Trophoblast cell (in vitro differentiated cells and primary cell): ENCODE measurements at regions not wholly inside any gene's neighbourhood (a gene's known extent, or its start where the extent isn't known, plus 50 kb on each side); places are given as distances from the start of the nearest gene placed in this dataset.

Experiments
- DNase-seq, 2 donors: peaks; one replicate each; pipeline ENCODE4 v3.0.0-alpha.2; 2016
- H2AFZ ChIP-seq: 2 replicates; pipeline ENCODE4 v1.6.1; 2013; ENCODE audit warnings: low read length, moderate library complexity, mild to moderate bottlenecking; ENCODE audit not compliant: insufficient read depth, poor library complexity
- H2AK5ac ChIP-seq: 2 replicates; pipeline ENCODE4 v1.6.1; 2013; ENCODE audit warnings: mild to moderate bottlenecking, low read length
- H2BK120ac ChIP-seq: 2 replicates; pipeline ENCODE4 v1.6.1; 2013; ENCODE audit warnings: low read length, mild to moderate bottlenecking, moderate library complexity; ENCODE audit not compliant: insufficient read depth, poor library complexity
- H2BK12ac ChIP-seq: 2 replicates; pipeline ENCODE4 v1.6.1; 2013; ENCODE audit warnings: mild to moderate bottlenecking, low read length, moderate library complexity
- H2BK5ac ChIP-seq: 2 replicates; pipeline ENCODE4 v1.6.1; 2013; ENCODE audit warnings: low read length, low read depth, moderate library complexity, mild to moderate bottlenecking; ENCODE audit not compliant: poor library complexity
- H3K14ac ChIP-seq: 2 replicates; pipeline ENCODE4 v1.6.1; 2013; ENCODE audit warnings: mild to moderate bottlenecking, low read length
- H3K18ac ChIP-seq: 2 replicates; pipeline ENCODE4 v1.6.1; 2013; ENCODE audit warnings: mild to moderate bottlenecking, low read length
- H3K23ac ChIP-seq: 2 replicates; pipeline ENCODE4 v1.6.1; 2013; ENCODE audit warnings: low read length
- H3K27ac ChIP-seq: 2 replicates; pipeline ENCODE4 v1.5.1; 2013; ENCODE audit warnings: low read depth, mild to moderate bottlenecking, inconsistent platforms, low read length, moderate library complexity
- H3K27me3 ChIP-seq: 2 replicates; pipeline ENCODE4 v1.6.1; 2013; ENCODE audit warnings: inconsistent platforms, mild to moderate bottlenecking, low read length, moderate library complexity; ENCODE audit not compliant: insufficient read depth
- H3K36me3 ChIP-seq, 2 experiments: 1 replicate in 1 of 2; 2 replicates in 1 of 2; pipeline ENCODE4 v1.6.1; 2013; ENCODE audit warnings: low read length in 2 of 2, mild to moderate bottlenecking in 2 of 2, moderate library complexity in 1 of 2; ENCODE audit not compliant: insufficient read depth in 2 of 2, control insufficient read depth in 1 of 2
- H3K4ac ChIP-seq: 2 replicates; pipeline ENCODE4 v1.6.1; 2013; ENCODE audit warnings: low read depth, mild to moderate bottlenecking, low read length, moderate library complexity
- H3K4me1 ChIP-seq, 2 experiments: 1 replicate in 1 of 2; 2 replicates in 1 of 2; pipeline ENCODE4 v1.6.1; 2013; ENCODE audit warnings: low read length in 2 of 2, mild to moderate bottlenecking in 2 of 2, moderate library complexity in 1 of 2; ENCODE audit not compliant: insufficient read depth in 2 of 2, control insufficient read depth in 1 of 2
- H3K4me2 ChIP-seq: 2 replicates; pipeline ENCODE4 v1.6.1; 2013; ENCODE audit warnings: inconsistent platforms, mild to moderate bottlenecking, low read length, moderate library complexity
- H3K4me3 ChIP-seq: 2 replicates; pipeline ENCODE4 v1.5.1; 2013; ENCODE audit warnings: mild to moderate bottlenecking, low read depth, low read length, inconsistent platforms
- H3K79me1 ChIP-seq: one replicate; pipeline ENCODE4 v1.6.1; 2013; ENCODE audit warnings: low read length
- H3K79me2 ChIP-seq: 2 replicates; pipeline ENCODE4 v1.6.1; 2013; ENCODE audit warnings: low read length, mild to moderate bottlenecking; ENCODE audit not compliant: control insufficient read depth, insufficient read depth, poor library complexity
- H3K9ac ChIP-seq: 2 replicates; pipeline ENCODE4 v1.6.1; 2013; ENCODE audit warnings: mild to moderate bottlenecking, low read length
- H3K9me3 ChIP-seq: 2 replicates; pipeline ENCODE4 v1.6.1; 2013; ENCODE audit warnings: low read depth, mild to moderate bottlenecking, control low read depth, inconsistent platforms, low read length; ENCODE audit not compliant: insufficient read depth
- H4K12ac ChIP-seq: 2 replicates; pipeline ENCODE4 v1.6.1; 2013; ENCODE audit warnings: low read depth, mild to moderate bottlenecking, low read length, moderate library complexity
- H4K8ac ChIP-seq: 2 replicates; pipeline ENCODE4 v1.6.1; 2013; ENCODE audit warnings: low read depth, mild to moderate bottlenecking, low read length, moderate library complexity
- H4K91ac ChIP-seq: one replicate; pipeline ENCODE4 v1.6.1; 2013; ENCODE audit warnings: low read depth, mild to moderate bottlenecking, low read length, moderate library complexity
- WGBS: extraction: QIAGEN DNeasy Blood & Tissue Kit; methylation state at CpG from one replicate; pipeline ENCODE4 v1.1.7; 2013; ENCODE audit warnings: missing lambda C conversion rate; ENCODE audit not compliant: insufficient read length, insufficient coverage; ENCODE audit errors: extremely low coverage; 5-methylcytosine and 5-hydroxymethylcytosine counted together

- Histone ChIP-seq H3K9me3 (no peaks in the 10 kb centered on the region), H2BK12ac (no peak overlapping the region), H4K12ac (no peak overlapping the region), H3K27ac (no peak overlapping the region), H2BK120ac (no peak overlapping the region), H2AFZ (no peak overlapping the region), H3K27me3 (no peaks in the 10 kb centered on the region), H3K79me1 (no peaks in the 10 kb centered on the region), H2BK5ac (no peak overlapping the region), H3K23ac (no peak overlapping the region), H4K91ac (no peak overlapping the region), H4K8ac (no peak overlapping the region), H3K4me3 (no peak overlapping the region), H2AK5ac (no peak overlapping the region), H3K18ac (no peak overlapping the region), H3K4me2 (no peak overlapping the region), H3K36me3 (no peaks in the 10 kb centered on the region), H3K4ac (no peak overlapping the region), H3K9ac (no peak overlapping the region), H3K4me1 (no peaks in the 10 kb centered on the region), H3K14ac (no peak overlapping the region), H3K79me2 (no peaks in the 10 kb centered on the region)
- DNase-seq, result no peak
- WGBS, result no CpG with 5 or more reads among the region's 1 CpG
These were observed 428.6 kb downstream of the PSAT1 start for GRCh38 chr9:78725503-78725902.

- Histone ChIP-seq H4K91ac (no peak overlapping the region), H2AFZ (no peak overlapping the region), H3K4me2 (no peak overlapping the region), H3K18ac (no peak overlapping the region), H3K36me3 (no peaks in the 10 kb centered on the region), H2AK5ac (no peak overlapping the region), H3K14ac (no peak overlapping the region), H3K27me3 (no peaks in the 10 kb centered on the region), H3K79me1 (no peaks in the 10 kb centered on the region), H4K12ac (no peak overlapping the region), H3K23ac (no peak overlapping the region), H3K4me1 (no peaks in the 10 kb centered on the region), H3K4ac (no peak overlapping the region), H2BK120ac (no peak overlapping the region), H2BK5ac (no peak overlapping the region), H3K9me3 (no peaks in the 10 kb centered on the region), H3K9ac (no peak overlapping the region), H4K8ac (no peak overlapping the region), H3K27ac (no peak overlapping the region), H3K79me2 (no peaks in the 10 kb centered on the region), H2BK12ac (no peak overlapping the region), H3K4me3 (no peak overlapping the region)
- WGBS, result no CpG with 5 or more reads among the region's 5 CpGs
- DNase-seq, result no peak
These were observed 448.4 kb downstream of the PSAT1 start for GRCh38 chr9:78745331-78745730.

GRCh38 chr9:78746010-78746409 is 449.1 kb downstream of the PSAT1 start:
- Histone ChIP-seq H3K18ac (no peak overlapping the region), H3K4ac (no peak overlapping the region), H3K23ac (no peak overlapping the region), H2BK120ac (no peak overlapping the region), H4K91ac (no peak overlapping the region), H3K36me3 (no peaks in the 10 kb centered on the region), H3K9me3 (no peaks in the 10 kb centered on the region), H4K8ac (no peak overlapping the region), H3K27ac (no peak overlapping the region), H3K79me2 (no peaks in the 10 kb centered on the region), H2AFZ (no peak overlapping the region), H2BK12ac (no peak overlapping the region), H3K79me1 (no peaks in the 10 kb centered on the region), H2BK5ac (no peak overlapping the region), H3K9ac (no peak overlapping the region), H3K14ac (no peak overlapping the region), H3K4me1 (no peaks in the 10 kb centered on the region), H2AK5ac (no peak overlapping the region), H3K27me3 (no peaks in the 10 kb centered on the region), H3K4me2 (no peak overlapping the region), H3K4me3 (no peak overlapping the region), H4K12ac (no peak overlapping the region)
- no CpG with 5 or more reads among the region's 3 CpGs for WGBS
- DNase-seq, result no peak

DNA sequence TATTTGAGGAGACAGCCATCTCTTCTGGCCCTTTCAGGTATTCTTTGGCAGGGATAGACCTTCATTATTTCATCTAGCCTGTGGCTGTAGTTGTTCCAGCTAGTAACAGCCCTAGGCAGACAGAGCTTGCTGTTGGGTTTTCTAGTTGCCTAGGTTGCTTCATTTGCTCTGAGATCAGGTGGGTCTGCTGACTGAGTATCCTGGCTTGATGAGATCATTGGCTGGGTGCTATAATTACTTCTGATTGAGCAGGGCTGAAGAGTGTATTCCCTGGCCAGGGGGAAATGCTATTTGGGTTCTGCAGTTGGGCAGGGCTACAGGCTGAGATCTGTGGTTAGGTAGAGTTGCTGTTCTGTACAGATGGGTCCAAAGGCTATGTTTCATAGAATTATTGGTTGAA is 456.1 kb downstream of the PSAT1 start:
- no peak overlapping the region for H4K8ac ChIP-seq
- no peak overlapping the region for H3K9ac ChIP-seq

More for the DNA sequence above, 456.1 kb downstream of the PSAT1 start:
- no peaks in the 10 kb centered on the region for H3K79me1 ChIP-seq
- H3K27me3 ChIP-seq, result no peaks in the 10 kb centered on the region
- no peaks in the 10 kb centered on the region for H3K4me1 ChIP-seq
- H3K23ac ChIP-seq, result no peak overlapping the region
- H2AK5ac ChIP-seq, result no peak overlapping the region
- H3K4me3 ChIP-seq, result no peak overlapping the region
- H3K36me3 ChIP-seq, result no peaks in the 10 kb centered on the region
- no peak overlapping the region for H2BK12ac ChIP-seq
- H3K14ac ChIP-seq, result no peak overlapping the region
- H3K9me3 ChIP-seq, result no peaks in the 10 kb centered on the region
- no peak overlapping the region for H4K91ac ChIP-seq
- no peak overlapping the region for H3K27ac ChIP-seq
- no peak overlapping the region for H2BK5ac ChIP-seq
- no peak overlapping the region for H4K12ac ChIP-seq
- no peak overlapping the region for H2BK120ac ChIP-seq
- H2AFZ ChIP-seq, result no peak overlapping the region
- H3K18ac ChIP-seq, result no peak overlapping the region
- no peaks in the 10 kb centered on the region for H3K79me2 ChIP-seq
- H3K4me2 ChIP-seq, result no peak overlapping the region
- no peak for DNase-seq
- no peak overlapping the region for H3K4ac ChIP-seq
